ENCODE measurements at regions not wholly inside any gene's neighbourhood (a gene's known extent, or its start where the extent isn't known, plus 50 kb on each side); places are given as distances from the start of the nearest gene placed in this dataset.

DNA sequence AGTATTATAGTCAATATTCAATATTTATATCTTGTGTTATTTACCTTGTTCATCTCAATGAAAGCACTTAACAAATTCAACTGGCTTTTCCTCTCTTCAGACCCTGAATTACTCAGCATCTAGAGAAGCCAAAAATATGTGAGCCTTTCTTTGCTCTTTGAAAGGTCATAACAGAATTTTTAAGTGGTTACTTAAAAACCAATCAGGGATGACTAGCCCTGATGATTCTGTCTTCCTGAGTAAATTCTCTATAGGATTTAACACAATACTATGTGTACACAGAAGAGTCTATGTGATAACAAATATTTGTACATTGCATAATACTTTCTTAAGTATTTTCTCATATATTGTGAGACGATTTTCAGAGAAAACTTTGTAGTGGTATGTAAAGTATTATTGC lies 546.3 kb downstream of the MAT2B start:
- Histone ChIP-seq H3K27me3 (ENCODE audit: control insufficient read depth in 3 of 3, insufficient read depth in 3 of 3, low read length in 3 of 3) (no peaks in the 10 kb centered on the region), H3K4me3 (ENCODE audit: low read length in 3 of 3) (no peak overlapping the region), H3K9me3 (ENCODE audit: control insufficient read depth in 3 of 3, low read length in 3 of 3) (no peaks in the 10 kb centered on the region), H3K9ac (ENCODE audit: low read depth in 1 of 3, low read length in 3 of 3) (no peak overlapping the region), H3K36me3 (ENCODE audit: control insufficient read depth in 3 of 3, insufficient read depth in 3 of 3, low read length in 3 of 3) (no peaks in the 10 kb centered on the region), H3K27ac (ENCODE audit: low read depth, low read length) (no peak overlapping the region), H3K4me1 (ENCODE audit: control insufficient read depth in 3 of 3, insufficient read depth in 3 of 3, low read length in 3 of 3) (no peaks in the 10 kb centered on the region)

DNA sequence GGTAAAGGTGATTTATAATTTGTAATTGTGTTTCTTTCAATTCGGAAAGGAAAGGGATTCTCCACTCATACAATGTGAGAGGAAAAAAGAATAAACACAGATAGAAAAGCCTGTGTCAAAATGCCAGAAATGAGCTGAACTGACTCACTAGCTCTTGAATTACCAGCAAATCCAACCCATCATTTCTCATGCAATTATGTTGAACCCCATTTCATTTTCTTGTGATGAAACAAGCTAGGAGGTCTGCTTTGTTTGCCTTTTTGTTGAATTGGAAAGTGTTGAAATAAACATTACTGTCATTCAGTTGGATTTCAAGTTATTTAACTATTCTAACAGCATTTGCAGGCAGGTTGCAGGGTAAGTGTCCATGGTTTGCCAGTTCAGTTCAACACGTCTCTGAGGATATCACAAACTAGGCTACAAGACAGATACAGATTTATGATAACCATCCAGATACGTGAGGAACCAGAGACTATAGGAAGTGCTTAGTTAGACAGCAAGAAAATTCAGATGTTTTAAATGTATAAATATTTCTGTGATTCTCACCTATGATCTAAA lies 547.2 kb downstream of the MAT2B start:
- Histone ChIP-seq H3K9ac (ENCODE audit: low read depth in 1 of 3, low read length in 3 of 3) (no peak overlapping the region), H3K27ac (ENCODE audit: low read depth, low read length) (no peak overlapping the region), H3K36me3 (ENCODE audit: control insufficient read depth in 3 of 3, insufficient read depth in 3 of 3, low read length in 3 of 3) (no peaks in the 10 kb centered on the region), H3K4me1 (ENCODE audit: control insufficient read depth in 3 of 3, insufficient read depth in 3 of 3, low read length in 3 of 3) (no peaks in the 10 kb centered on the region), H3K9me3 (ENCODE audit: control insufficient read depth in 3 of 3, low read length in 3 of 3) (no peaks in the 10 kb centered on the region), H3K4me3 (ENCODE audit: low read length in 3 of 3) (no peak overlapping the region), H3K27me3 (ENCODE audit: control insufficient read depth in 3 of 3, insufficient read depth in 3 of 3, low read length in 3 of 3) (no peaks in the 10 kb centered on the region)

GRCh38 chr5:164053123-164053522 lies 547.7 kb downstream of the MAT2B start:
- Histone ChIP-seq H3K9me3 (ENCODE audit: control insufficient read depth in 3 of 3, low read length in 3 of 3) (no peaks in the 10 kb centered on the region), H3K4me1 (ENCODE audit: control insufficient read depth in 3 of 3, insufficient read depth in 3 of 3, low read length in 3 of 3) (no peaks in the 10 kb centered on the region), H3K36me3 (ENCODE audit: control insufficient read depth in 3 of 3, insufficient read depth in 3 of 3, low read length in 3 of 3) (no peaks in the 10 kb centered on the region), H3K4me3 (ENCODE audit: low read length in 3 of 3) (no peak overlapping the region), H3K27ac (ENCODE audit: low read depth, low read length) (no peak overlapping the region), H3K9ac (ENCODE audit: low read depth in 1 of 3, low read length in 3 of 3) (no peak overlapping the region), H3K27me3 (ENCODE audit: control insufficient read depth in 3 of 3, insufficient read depth in 3 of 3, low read length in 3 of 3) (no peaks in the 10 kb centered on the region)

DNA sequence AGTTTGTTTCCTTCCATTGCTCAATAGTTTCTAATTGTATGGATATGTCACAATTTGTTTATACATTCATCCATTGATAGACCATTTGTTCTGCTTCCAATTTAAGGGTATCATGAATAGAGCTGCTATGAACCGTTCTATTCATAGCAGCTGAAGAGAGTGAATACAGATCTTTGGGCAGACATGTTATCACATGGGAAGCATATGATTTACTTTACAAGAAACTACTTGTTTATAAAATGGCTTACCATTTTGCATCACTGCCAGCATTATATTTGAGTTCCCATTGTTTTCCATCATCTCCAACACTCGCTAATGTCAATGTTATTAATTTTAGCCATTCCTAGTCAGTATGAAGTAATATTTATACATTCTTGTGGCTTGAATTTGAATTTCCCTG lies 549.0 kb downstream of the MAT2B start:
- H3K27me3 ChIP-seq (ENCODE audit: control insufficient read depth in 3 of 3, insufficient read depth in 3 of 3, low read length in 3 of 3), result no peaks in the 10 kb centered on the region
- H3K36me3 ChIP-seq (ENCODE audit: control insufficient read depth in 3 of 3, insufficient read depth in 3 of 3, low read length in 3 of 3), result no peaks in the 10 kb centered on the region
- no peaks in the 10 kb centered on the region for H3K4me1 ChIP-seq (ENCODE audit: control insufficient read depth in 3 of 3, insufficient read depth in 3 of 3, low read length in 3 of 3)
- H3K9ac ChIP-seq (ENCODE audit: low read depth in 1 of 3, low read length in 3 of 3), result no peak overlapping the region
- H3K4me3 ChIP-seq (ENCODE audit: low read length in 3 of 3), result no peak overlapping the region
- no peak overlapping the region for H3K27ac ChIP-seq (ENCODE audit: low read depth, low read length)
- no peaks in the 10 kb centered on the region for H3K9me3 ChIP-seq (ENCODE audit: control insufficient read depth in 3 of 3, low read length in 3 of 3)

- no peak overlapping the region for H3K27ac ChIP-seq (ENCODE audit: low read depth, low read length)
- no peaks in the 10 kb centered on the region for H3K27me3 ChIP-seq (ENCODE audit: control insufficient read depth in 3 of 3, insufficient read depth in 3 of 3, low read length in 3 of 3)
- H3K4me1 ChIP-seq (ENCODE audit: control insufficient read depth in 3 of 3, insufficient read depth in 3 of 3, low read length in 3 of 3), result no peaks in the 10 kb centered on the region
- no peaks in the 10 kb centered on the region for H3K36me3 ChIP-seq (ENCODE audit: control insufficient read depth in 3 of 3, insufficient read depth in 3 of 3, low read length in 3 of 3)
- no peaks in the 10 kb centered on the region for H3K9me3 ChIP-seq (ENCODE audit: control insufficient read depth in 3 of 3, low read length in 3 of 3)
- no peak overlapping the region for H3K4me3 ChIP-seq (ENCODE audit: low read length in 3 of 3)
- H3K9ac ChIP-seq (ENCODE audit: low read depth in 1 of 3, low read length in 3 of 3), result no peak overlapping the region
Measured at GRCh38 chr5:164057121-164057520, 551.7 kb downstream of the MAT2B start.

DNA sequence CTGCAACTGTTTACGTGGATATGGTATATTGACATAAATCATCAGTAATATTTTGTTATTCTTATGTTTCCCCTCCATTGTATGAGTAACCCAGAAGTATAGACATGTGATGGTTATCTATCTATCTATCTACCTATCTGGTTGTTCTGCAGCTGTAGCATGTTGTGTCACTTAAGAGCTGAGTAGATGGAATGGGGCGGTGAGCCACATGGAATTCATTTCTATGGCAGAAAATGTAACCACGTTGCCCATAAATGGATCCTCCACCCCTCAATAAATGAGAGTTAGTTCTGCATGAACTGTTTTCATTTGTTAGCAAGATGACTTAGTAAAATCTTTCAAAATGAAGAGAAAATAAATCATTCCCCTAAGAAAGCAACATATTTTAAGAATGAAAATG lies 553.2 kb downstream of the MAT2B start:
- Histone ChIP-seq H3K9ac (ENCODE audit: low read depth in 1 of 3, low read length in 3 of 3) (no peak overlapping the region), H3K36me3 (ENCODE audit: control insufficient read depth in 3 of 3, insufficient read depth in 3 of 3, low read length in 3 of 3) (no peaks in the 10 kb centered on the region), H3K4me3 (ENCODE audit: low read length in 3 of 3) (no peak overlapping the region), H3K27me3 (ENCODE audit: control insufficient read depth in 3 of 3, insufficient read depth in 3 of 3, low read length in 3 of 3) (no peaks in the 10 kb centered on the region), H3K4me1 (ENCODE audit: control insufficient read depth in 3 of 3, insufficient read depth in 3 of 3, low read length in 3 of 3) (no peaks in the 10 kb centered on the region), H3K9me3 (ENCODE audit: control insufficient read depth in 3 of 3, low read length in 3 of 3) (no peaks in the 10 kb centered on the region), H3K27ac (ENCODE audit: low read depth, low read length) (no peak overlapping the region)

GRCh38 chr5:164059471-164059870 lies 554.1 kb downstream of the MAT2B start:
- Histone ChIP-seq H3K36me3 (ENCODE audit: control insufficient read depth in 3 of 3, insufficient read depth in 3 of 3, low read length in 3 of 3) (no peaks in the 10 kb centered on the region), H3K27me3 (ENCODE audit: control insufficient read depth in 3 of 3, insufficient read depth in 3 of 3, low read length in 3 of 3) (no peaks in the 10 kb centered on the region), H3K4me3 (ENCODE audit: low read length in 3 of 3) (no peak overlapping the region), H3K4me1 (ENCODE audit: control insufficient read depth in 3 of 3, insufficient read depth in 3 of 3, low read length in 3 of 3) (no peaks in the 10 kb centered on the region), H3K9ac (ENCODE audit: low read depth in 1 of 3, low read length in 3 of 3) (no peak overlapping the region), H3K9me3 (ENCODE audit: control insufficient read depth in 3 of 3, low read length in 3 of 3) (no peaks in the 10 kb centered on the region), H3K27ac (ENCODE audit: low read depth, low read length) (no peak overlapping the region)

GRCh38 chr5:164060786-164061355 lies 555.5 kb downstream of the MAT2B start:
- Histone ChIP-seq H3K27me3 (ENCODE audit: control insufficient read depth in 3 of 3, insufficient read depth in 3 of 3, low read length in 3 of 3) (no peaks in the 10 kb centered on the region), H3K36me3 (ENCODE audit: control insufficient read depth in 3 of 3, insufficient read depth in 3 of 3, low read length in 3 of 3) (no peaks in the 10 kb centered on the region), H3K4me1 (ENCODE audit: control insufficient read depth in 3 of 3, insufficient read depth in 3 of 3, low read length in 3 of 3) (no peaks in the 10 kb centered on the region), H3K27ac (ENCODE audit: low read depth, low read length) (no peak overlapping the region), H3K9me3 (ENCODE audit: control insufficient read depth in 3 of 3, low read length in 3 of 3) (no peaks in the 10 kb centered on the region), H3K9ac (ENCODE audit: low read depth in 1 of 3, low read length in 3 of 3) (no peak overlapping the region), H3K4me3 (ENCODE audit: low read length in 3 of 3) (no peak overlapping the region)

DNA sequence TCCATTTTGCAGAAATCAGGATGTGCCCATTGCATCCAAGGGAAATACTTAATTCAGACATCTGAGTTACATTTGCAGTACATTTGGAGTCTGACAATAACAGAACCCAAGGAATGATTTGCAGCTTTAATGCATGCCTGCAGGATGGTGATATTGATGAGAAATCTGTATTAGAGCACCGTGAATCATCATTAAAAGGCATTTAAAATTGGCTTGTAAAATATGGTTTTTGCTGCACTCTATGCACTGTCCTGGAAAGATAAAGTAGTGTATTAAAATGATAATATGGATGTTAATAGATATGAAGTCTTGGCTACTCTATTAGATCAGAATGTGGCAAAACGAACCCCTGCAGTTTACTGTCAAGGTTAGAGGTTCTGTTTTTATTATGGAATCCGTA lies 556.9 kb downstream of the MAT2B start:
- no peaks in the 10 kb centered on the region for H3K36me3 ChIP-seq (ENCODE audit: control insufficient read depth in 3 of 3, insufficient read depth in 3 of 3, low read length in 3 of 3)
- H3K27ac ChIP-seq (ENCODE audit: low read depth, low read length), result no peak overlapping the region
- no peaks in the 10 kb centered on the region for H3K27me3 ChIP-seq (ENCODE audit: control insufficient read depth in 3 of 3, insufficient read depth in 3 of 3, low read length in 3 of 3)
- H3K4me3 ChIP-seq (ENCODE audit: low read length in 3 of 3), result no peak overlapping the region
- no peaks in the 10 kb centered on the region for H3K9me3 ChIP-seq (ENCODE audit: control insufficient read depth in 3 of 3, low read length in 3 of 3)
- no peak overlapping the region for H3K9ac ChIP-seq (ENCODE audit: low read depth in 1 of 3, low read length in 3 of 3)
- no peaks in the 10 kb centered on the region for H3K4me1 ChIP-seq (ENCODE audit: control insufficient read depth in 3 of 3, insufficient read depth in 3 of 3, low read length in 3 of 3)

DNA sequence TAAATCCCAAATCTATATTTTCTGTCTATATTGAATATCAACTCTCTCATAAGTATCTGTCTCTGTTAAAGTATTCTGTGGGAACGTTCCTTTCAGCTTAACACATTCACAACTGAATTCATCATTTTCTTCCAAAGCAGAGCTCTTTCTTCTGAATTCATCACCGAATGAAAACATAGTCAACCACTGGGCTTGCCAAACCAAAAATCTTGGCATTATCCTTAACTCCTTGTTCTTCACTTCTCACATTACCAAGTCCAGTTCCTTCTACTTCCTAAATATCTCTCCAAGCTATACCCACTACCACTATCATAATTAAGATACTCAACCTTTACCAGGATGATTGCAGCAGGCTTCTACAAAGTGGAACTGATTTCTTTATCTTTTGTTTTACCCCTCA lies 559.8 kb downstream of the MAT2B start:
- H3K9ac ChIP-seq (ENCODE audit: low read depth in 1 of 3, low read length in 3 of 3), result no peak overlapping the region
- H3K4me3 ChIP-seq (ENCODE audit: low read length in 3 of 3), result no peak overlapping the region
- H3K27me3 ChIP-seq (ENCODE audit: control insufficient read depth in 3 of 3, insufficient read depth in 3 of 3, low read length in 3 of 3), result no peaks in the 10 kb centered on the region
- H3K36me3 ChIP-seq (ENCODE audit: control insufficient read depth in 3 of 3, insufficient read depth in 3 of 3, low read length in 3 of 3), result no peaks in the 10 kb centered on the region
- H3K9me3 ChIP-seq (ENCODE audit: control insufficient read depth in 3 of 3, low read length in 3 of 3), result no peaks in the 10 kb centered on the region
- H3K27ac ChIP-seq (ENCODE audit: low read depth, low read length), result no peak overlapping the region
- no peaks in the 10 kb centered on the region for H3K4me1 ChIP-seq (ENCODE audit: control insufficient read depth in 3 of 3, insufficient read depth in 3 of 3, low read length in 3 of 3)

Data from skeletal muscle tissue (tissue), 3 donors.